Tibial artery (tissue), 4 donors: ENCODE measurements at regions not wholly inside any gene's neighbourhood (a gene's known extent, or its start where the extent isn't known, plus 50 kb on each side); places are given as distances from the start of the nearest gene placed in this dataset.
A peak's percentile ranks its signal among the peaks of the same experiment; 100 is the strongest.

Experiments
- DNase-seq, 2 donors: peaks; one replicate each; pipeline ENCODE4 v3.0.0-alpha.2; 2019
- H3K27ac ChIP-seq, 2 donors: fragments of 200-600 bp; sonication (generic) in 1 of 2; 1 replicate in 1 of 2; 2 replicates in 1 of 2; pipeline ENCODE4 v1.5.1; 2018 to 2019; ENCODE audit warnings: mild to moderate bottlenecking in 1 of 2
- H3K27me3 ChIP-seq, 2 donors: fragments of 200-600 bp; sonication (generic) in 1 of 2; one replicate each; pipeline versions ENCODE4 v1.5.1 to v1.6.0; 2016 to 2019
- H3K36me3 ChIP-seq, 3 donors: fragments of 200-600 bp; sonication (generic) in 2 of 3; one replicate each; pipeline ENCODE4 v1.5.1; 2016 to 2019; ENCODE audit warnings: mild to moderate bottlenecking in 2 of 3
- H3K4me1 ChIP-seq, 4 donors: fragments of 200-600 bp; sonication (generic) in 2 of 4; 1 replicate in 3 of 4; 2 replicates in 1 of 4; pipeline ENCODE4 v1.5.1; 2016 to 2019
- H3K4me3 ChIP-seq, 2 donors: fragments of 200-600 bp; sonication (generic) in 1 of 2; 1 replicate in 1 of 2; 2 replicates in 1 of 2; pipeline ENCODE4 v1.5.1; 2018 to 2019; ENCODE audit warnings: mild to moderate bottlenecking in 2 of 2
- H3K9me3 ChIP-seq, 3 donors: fragments of 200-600 bp; sonication (generic) in 1 of 3; one replicate each; pipeline ENCODE4 v1.5.1; 2016 to 2019
- intact Hi-C: fragments of 100-400 bp; cut with DNase I; formaldehyde crosslinking; loops from one replicate; pipeline ENCODE4 v1.15.0; 2023; ENCODE audit warnings: low total_unique reads
- TF ChIP-seq, protein P1 (sequence below), 2 experiments: fragments of 200-600 bp in 1 of 2; fragments of 450-650 bp in 1 of 2; IDR thresholded peaks; one replicate each; pipeline ENCODE4 v1.5.1; 2017 to 2019; ENCODE audit warnings: antibody characterized with exemption in 2 of 2, mild to moderate bottlenecking in 1 of 2, moderate library complexity in 1 of 2

DNA sequence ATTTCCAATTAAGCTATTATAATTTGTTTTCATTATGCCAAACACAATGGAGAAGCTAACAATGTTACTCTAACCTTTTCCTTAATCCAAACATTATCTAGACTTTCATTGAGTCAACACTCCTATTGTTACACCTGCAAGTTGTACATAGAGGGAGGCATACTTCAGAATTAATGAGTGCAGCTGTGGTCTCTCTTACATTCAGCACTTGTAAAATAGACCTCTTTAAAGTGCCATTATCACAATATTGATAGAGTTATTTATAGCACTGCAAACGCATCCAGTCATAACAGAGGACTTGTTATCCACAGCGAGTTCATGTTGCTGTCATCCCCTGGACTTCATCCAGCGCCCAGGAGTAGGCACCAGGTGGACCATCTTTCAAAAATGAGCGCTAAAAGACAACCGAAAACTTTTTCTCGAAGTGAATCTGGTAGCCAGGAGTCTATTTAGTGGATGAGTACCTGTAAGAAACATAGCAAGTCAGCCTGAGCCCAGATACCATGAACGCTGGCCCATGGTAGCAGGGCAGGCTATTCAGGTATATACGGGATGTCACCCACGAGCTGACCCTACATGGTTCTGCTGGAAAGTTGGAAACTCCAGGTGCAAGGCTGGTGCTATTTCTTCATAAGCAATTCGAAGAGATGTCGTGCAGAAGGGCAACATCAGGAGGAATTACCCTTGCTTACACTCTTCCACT, 70.6 kb upstream of the NFIA start:
- TF ChIP-seq, protein P1, sequence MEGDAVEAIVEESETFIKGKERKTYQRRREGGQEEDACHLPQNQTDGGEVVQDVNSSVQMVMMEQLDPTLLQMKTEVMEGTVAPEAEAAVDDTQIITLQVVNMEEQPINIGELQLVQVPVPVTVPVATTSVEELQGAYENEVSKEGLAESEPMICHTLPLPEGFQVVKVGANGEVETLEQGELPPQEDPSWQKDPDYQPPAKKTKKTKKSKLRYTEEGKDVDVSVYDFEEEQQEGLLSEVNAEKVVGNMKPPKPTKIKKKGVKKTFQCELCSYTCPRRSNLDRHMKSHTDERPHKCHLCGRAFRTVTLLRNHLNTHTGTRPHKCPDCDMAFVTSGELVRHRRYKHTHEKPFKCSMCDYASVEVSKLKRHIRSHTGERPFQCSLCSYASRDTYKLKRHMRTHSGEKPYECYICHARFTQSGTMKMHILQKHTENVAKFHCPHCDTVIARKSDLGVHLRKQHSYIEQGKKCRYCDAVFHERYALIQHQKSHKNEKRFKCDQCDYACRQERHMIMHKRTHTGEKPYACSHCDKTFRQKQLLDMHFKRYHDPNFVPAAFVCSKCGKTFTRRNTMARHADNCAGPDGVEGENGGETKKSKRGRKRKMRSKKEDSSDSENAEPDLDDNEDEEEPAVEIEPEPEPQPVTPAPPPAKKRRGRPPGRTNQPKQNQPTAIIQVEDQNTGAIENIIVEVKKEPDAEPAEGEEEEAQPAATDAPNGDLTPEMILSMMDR (IDR thresholded peaks at IDR 0.05), result no peak
- Histone ChIP-seq H3K4me1 (peaks cover 0 to 26% (median 13%) of the 10 kb centered on the region in 4 donors), H3K4me3 (no peak overlapping the region), H3K36me3 (no peaks in the 10 kb centered on the region), H3K27ac (no peak overlapping the region), H3K27me3 (no peaks in the 10 kb centered on the region), H3K9me3 (no peaks in the 10 kb centered on the region)
- no peak for DNase-seq
- intact Hi-C loops, result no loop called here

DNA sequence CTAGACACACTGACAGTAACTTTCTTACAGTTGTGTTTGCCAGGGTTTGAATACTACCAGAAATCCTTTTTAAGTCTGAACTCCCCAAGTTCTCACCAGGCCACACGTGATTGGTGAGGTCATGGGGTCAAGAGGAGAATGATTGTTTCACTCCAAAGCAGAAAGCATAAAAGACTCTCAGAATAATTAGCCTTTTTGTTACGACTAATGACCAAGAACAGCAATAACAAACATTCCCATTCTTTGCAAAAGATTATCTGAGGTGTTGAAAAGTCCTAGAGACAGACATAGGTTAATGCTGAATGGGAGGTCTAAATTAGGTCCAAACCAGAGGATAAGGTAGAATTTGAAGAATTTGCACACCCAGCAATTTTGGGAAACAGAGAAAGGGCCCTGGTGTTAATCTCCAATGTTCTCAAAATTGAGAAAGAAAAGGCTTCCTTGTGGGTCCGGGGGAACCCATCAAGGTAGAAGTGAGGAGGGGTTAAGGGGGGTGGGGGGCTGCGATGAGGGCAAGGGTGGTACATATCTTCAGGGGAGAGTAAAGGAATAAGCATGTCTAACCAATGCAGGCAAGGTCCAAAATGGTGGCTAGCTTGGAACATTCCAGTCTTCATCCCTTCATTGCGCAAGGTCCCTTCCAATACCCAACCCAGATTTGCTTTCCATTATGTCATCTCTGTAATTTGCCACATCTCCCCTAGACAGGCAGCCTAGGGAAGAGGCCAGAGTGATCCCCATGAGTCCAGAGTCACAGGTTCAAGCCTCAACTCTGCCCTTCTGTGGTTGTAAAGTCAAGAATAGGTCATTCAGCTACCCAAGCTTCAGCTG, 74.6 kb upstream of the NFIA start:
- peaks cover 0 to 34% (median 17%) of the 10 kb centered on the region in 4 donors for H3K4me1 ChIP-seq
- TF ChIP-seq, protein P1 (IDR thresholded peaks at IDR 0.05), result no peak
- DNase-seq, result no peak
- no peaks in the 10 kb centered on the region for H3K9me3 ChIP-seq
- intact Hi-C loops, result no loop called here
- no peaks in the 10 kb centered on the region for H3K36me3 ChIP-seq
- H3K4me3 ChIP-seq, result no peak overlapping the region
- H3K27me3 ChIP-seq, result no peaks in the 10 kb centered on the region
- H3K27ac ChIP-seq, result no peak overlapping the region

DNA sequence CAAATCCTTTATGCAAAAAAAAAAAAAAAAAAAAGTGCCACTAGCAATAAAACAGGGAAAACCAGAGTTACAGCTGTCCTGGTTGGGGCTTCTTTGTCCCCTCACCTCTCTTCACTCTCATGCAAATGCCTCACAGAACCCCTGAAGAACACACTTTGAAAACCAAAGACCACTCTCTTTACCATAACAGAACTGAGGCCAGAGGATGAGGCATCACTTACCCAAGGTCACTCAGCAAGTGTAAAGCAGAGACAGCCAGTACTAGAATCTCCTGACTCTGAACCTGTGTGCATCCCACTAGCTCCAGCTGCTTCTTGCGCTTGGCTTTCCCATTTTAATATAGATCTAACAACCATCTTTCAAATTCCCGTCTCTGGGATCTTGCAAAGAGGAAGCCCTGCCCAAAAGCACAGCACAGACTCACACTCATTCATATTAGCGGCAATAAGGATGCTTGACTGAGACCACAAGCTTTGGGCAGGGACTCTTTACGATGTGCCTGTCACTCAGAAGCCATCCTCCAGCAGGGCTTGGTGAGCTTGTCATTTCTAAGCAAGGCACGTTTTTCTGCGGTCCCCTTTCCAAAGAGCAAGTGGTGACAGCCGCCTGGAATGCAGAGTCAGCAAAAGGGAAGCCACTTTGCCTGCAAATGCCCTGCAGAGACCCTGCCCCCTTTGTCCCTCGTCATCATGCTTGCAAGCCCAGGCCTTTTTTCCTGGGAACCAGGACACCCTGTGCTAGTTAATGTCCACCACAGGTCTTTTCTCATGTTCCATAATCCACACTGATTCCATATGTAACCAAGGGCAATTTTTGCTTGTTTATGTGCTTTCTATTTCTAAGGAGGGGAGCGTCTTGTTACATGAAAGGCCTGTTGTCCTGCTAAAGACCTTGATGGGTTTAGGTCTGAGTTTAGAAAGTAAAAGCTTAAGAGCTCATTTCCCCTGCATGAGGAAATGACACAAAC, 76.5 kb upstream of the NFIA start:
- Histone ChIP-seq H3K27me3 (no peaks in the 10 kb centered on the region), H3K9me3 (no peaks in the 10 kb centered on the region), H3K36me3 (no peaks in the 10 kb centered on the region), H3K4me1 (peaks cover 0 to 21% (median 11%) of the 10 kb centered on the region in 4 donors), H3K27ac (no peak overlapping the region), H3K4me3 (no peak overlapping the region)
- intact Hi-C loops, result no loop called here
- TF ChIP-seq, protein P1 (IDR thresholded peaks at IDR 0.05), result no peak
- no peak for DNase-seq

- H3K9me3 ChIP-seq, result no peaks in the 10 kb centered on the region
- intact Hi-C loops, result no loop called here
- DNase-seq, result no peak
- H3K27me3 ChIP-seq, result no peaks in the 10 kb centered on the region
- peaks cover 0 to 21% (median 11%) of the 10 kb centered on the region in 4 donors for H3K4me1 ChIP-seq
- no peak overlapping the region for H3K4me3 ChIP-seq
- H3K27ac ChIP-seq, result peak overlapping the region in 1 of 2 donors; percentile 51
- H3K36me3 ChIP-seq, result no peaks in the 10 kb centered on the region
- TF ChIP-seq, protein P1 (IDR thresholded peaks at IDR 0.05), result no peak
These were observed 77.9 kb upstream of the NFIA start for GRCh38 chr1:61004262-61005003.

- DNase-seq, result no peak
- TF ChIP-seq, protein P1 (IDR thresholded peaks at IDR 0.05), result no peak
- Histone ChIP-seq H3K36me3 (no peaks in the 10 kb centered on the region), H3K4me1 (peaks cover 0 to 25% (median 10%) of the 10 kb centered on the region in 4 donors), H3K4me3 (no peak overlapping the region), H3K27me3 (no peaks in the 10 kb centered on the region), H3K9me3 (no peaks in the 10 kb centered on the region), H3K27ac (no peak overlapping the region)
- intact Hi-C loops, result no loop called here
These were observed 82.0 kb upstream of the NFIA start for GRCh38 chr1:61000327-61000726.
